SW 1271 (cell line): ENCODE measurements at regions not wholly inside any gene's neighbourhood (a gene's known extent, or its start where the extent isn't known, plus 50 kb on each side); places are given as distances from the start of the nearest gene placed in this dataset.

Experiments used
- DNase-seq, 2 experiments: peaks; one replicate each; lab custom pipeline; 2025; lab: John Stamatoyannopoulos, UW

DNA sequence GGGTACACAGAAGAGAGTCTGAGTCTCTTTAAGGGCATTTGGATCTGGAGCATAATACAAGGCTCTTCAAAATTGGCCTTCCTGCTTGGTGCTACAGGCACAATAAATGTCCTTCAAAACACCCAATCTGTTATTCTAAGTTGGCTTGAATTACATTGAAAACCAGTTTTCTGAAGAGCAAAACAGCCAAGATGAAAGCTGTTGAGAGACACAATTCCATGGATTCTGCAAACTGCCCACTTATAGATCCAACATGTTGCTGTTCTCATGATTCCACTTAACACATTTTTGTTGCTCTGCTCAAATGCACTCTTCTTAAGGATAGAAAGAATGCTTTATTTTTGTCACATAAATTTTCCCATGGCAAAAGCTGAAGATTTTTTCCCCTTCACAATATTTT lies 525.9 kb upstream of the CDH8 start:
- no peak for DNase-seq

GRCh38 chr16:62549875-62550274 lies 513.6 kb upstream of the CDH8 start:
- no peak for DNase-seq

GRCh38 chr16:62548095-62548494 lies 511.9 kb upstream of the CDH8 start:
- DNase-seq: no peak

- no peak for DNase-seq
Measured at GRCh38 chr16:62546701-62547100, 510.5 kb upstream of the CDH8 start.

DNA sequence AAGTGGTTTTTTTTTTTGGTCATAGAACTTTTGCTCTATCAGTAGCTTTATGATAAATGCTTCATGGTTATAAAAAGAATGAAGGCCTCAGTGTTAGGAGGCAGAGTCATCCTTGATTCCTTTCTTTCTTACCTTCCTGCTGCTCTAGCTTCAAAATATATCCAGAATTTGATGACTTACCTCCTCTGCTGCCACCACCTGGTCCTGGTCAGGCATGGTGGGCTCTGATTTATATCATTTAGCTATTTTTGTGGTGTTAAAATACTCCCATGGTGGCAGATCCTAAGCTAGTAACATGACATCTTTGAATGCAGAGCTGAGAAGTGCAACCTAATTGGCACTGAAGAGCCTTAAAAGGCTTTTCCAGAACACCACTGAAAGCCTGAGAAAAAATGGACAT lies 508.8 kb upstream of the CDH8 start:
- DNase-seq: no peak

GRCh38 chr16:62543516-62543915 lies 507.3 kb upstream of the CDH8 start:
- DNase-seq: no peak

GRCh38 chr16:62539657-62540056 lies 503.4 kb upstream of the CDH8 start:
- no peak for DNase-seq

DNA sequence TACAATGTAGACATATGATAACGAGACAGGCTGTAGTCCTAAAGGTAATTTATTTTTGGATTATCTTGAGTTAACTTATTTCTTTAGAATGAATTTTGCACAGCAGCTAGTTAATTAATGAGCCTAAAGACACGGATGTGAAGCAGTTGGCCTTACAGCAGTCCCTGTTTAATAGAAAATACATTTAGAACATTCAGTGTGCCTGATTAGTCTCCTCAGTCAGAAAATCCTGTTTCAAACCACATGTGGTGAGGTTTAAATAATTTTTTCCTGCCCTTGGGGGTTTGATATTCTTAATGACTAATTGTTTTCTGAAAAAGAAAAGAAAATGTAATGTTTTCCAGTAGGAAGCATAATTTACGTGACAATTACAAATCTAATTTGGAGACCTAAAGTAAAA lies 494.2 kb upstream of the CDH8 start:
- no peak for DNase-seq

DNA sequence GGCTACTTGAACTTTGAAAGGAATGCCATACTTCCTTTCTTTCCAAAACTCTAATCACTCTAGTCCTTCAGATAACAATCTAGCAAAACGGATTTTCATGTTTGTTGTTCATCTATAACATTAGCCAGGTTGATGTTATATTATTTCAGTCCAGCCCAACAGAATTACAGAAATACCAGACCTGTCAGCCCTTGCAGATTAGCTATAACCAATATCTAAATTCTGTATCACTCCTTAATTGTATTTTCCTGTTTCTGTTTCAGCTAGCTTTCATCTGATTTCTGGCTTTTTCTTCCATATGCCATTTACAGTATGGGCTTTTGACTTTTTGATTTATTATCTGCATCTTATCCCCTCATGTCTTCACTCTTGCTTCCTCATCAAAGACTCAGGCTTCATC lies 479.8 kb upstream of the CDH8 start:
- DNase-seq: no peak

- no peak for DNase-seq
Measured at GRCh38 chr16:62503073-62503472, 466.8 kb upstream of the CDH8 start.

DNA sequence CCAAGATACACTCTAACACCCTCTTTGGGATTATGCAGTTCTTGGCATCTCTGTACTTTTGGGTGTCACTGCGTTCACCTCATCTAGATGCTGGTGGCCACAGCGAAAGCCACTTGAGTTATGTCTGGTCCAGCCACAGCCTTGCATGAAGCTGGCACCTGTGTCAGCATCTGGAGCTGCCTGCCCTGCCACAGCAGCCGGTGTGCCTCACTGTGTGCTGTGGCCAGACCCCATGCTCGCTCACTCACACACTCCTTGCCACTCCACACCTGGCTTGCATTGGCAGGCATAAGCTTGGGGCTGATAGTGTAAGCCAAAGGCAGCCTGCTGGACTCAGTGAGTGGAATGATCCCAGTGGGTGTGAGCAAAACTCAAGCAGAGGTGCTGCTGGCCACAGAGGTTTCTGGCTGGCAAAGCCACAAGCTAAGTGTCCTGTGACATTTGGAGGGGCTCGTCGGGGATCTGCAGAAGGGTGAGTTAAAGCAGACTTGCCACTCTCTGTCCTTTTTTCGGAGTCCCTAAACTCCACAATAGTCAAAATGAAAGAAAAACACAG lies 442.7 kb upstream of the CDH8 start:
- DNase-seq: no peak

DNA sequence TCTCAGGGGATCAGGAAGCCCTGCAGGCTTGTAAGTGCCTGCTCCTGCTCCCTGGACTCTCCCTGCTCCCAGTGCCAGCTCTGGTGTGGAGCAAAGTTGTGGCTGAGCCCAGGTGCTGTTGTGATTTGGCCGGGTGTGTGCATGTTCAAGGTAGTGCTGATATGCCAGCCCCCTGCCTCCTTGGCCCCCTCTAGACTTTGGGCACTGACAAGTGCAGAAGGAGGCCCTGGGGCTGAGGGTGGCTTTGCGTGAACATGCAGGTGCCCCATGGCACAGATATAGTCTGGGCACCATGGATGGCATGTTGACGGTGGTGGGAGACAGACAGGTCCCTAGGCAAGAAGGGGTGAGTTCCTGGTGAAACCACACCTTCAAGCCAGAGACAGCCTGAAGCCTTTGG lies 441.6 kb upstream of the CDH8 start:
- no peak for DNase-seq

GRCh38 chr16:62475573-62475972 lies 439.3 kb upstream of the CDH8 start:
- DNase-seq: no peak

DNA sequence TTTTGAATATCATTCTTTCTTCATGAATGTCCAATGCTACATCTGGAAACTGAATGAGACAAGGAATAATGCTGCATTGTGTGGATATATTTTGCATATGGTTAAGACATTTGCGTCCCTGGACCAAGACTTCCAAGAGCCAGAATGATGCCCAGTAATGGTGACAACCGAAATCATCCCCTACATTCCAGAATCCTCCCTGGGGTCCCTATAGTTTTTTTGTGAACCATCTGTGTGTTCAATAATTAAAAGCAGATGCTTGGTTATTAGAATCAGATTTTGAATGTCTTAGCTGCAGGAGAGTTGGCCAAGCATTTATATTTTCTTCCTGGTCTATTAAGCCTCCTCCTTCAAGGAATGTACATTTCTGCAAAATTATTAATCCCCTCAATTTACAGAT lies 426.7 kb upstream of the CDH8 start:
- no peak for DNase-seq

DNA sequence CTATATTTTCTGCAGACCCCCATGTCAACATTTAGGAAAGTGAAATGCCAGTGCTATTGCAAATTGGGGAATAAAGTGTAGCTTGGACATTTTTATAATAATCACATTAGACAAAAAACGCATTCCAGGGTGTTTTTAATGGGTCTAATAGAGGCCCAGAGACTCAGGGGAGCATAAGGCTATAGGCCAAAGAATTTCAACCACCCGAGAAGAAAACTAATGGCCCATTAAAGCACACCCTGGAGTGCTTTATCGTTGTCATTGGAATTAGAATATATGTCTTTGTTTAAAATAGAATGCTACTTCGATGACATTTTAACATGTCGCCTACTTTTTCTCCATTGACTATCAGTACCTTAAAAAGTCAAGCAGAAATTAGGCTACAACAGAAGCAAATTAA lies 414.1 kb upstream of the CDH8 start:
- no peak for DNase-seq

DNA sequence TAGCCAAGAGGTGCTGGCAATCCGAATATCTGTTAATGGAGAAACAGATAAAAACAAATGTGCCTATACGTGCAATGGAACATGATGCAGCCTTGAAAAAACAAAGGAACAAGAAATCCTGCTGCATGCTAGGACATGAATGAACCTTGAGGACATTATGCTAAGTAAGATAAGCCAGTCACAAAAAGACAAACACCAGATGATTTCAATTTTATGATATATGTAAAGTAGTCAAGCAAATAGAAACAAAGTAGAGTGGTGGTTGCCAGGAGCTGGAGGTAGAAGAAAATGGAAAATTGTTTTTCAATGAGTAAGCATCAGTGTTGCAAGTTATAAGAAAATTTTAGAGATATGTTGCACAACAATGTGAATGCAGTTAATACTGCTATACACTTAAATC lies 409.7 kb upstream of the CDH8 start:
- no peak for DNase-seq

GRCh38 chr16:62424206-62424605 lies 388.0 kb upstream of the CDH8 start:
- DNase-seq: no peak

DNA sequence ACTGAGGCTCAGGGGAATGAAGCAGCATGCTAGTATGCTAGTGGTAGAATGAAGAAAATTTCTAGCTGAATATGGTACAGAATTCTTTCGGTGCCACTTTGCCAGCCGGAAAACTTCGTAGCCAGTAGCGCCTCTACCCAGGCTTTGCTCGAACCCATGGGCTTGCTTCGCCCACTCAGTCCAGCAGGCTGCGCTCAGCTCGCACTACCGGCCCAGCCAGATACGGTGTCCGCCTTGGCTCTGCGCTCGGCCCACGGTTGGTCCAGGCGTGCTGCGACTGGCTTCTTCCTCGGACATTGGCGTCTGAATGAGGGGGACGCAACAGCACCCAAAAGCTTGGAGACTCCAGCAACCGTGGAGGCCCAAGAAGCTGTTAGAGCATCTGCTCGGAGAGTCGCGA lies 372.5 kb upstream of the CDH8 start:
- no peak for DNase-seq

DNA sequence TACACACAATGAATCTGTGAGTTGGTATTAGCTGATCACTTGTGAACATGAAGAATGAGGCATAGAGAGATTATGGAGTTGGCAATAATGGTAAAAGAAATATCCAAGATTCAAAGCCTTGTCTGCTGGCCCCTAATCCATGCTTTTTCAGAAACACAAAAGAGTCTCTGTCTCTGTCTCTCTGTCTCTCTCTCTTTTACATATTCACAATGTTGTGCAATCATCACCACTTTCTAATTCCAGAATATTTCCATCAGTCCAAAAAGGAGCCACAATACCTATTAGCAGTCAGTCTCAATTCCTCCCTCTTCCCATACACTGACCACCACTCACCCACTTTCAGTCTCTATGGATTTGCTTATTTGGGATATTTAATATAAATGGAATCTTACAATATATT lies 370.1 kb upstream of the CDH8 start:
- DNase-seq: no peak

DNA sequence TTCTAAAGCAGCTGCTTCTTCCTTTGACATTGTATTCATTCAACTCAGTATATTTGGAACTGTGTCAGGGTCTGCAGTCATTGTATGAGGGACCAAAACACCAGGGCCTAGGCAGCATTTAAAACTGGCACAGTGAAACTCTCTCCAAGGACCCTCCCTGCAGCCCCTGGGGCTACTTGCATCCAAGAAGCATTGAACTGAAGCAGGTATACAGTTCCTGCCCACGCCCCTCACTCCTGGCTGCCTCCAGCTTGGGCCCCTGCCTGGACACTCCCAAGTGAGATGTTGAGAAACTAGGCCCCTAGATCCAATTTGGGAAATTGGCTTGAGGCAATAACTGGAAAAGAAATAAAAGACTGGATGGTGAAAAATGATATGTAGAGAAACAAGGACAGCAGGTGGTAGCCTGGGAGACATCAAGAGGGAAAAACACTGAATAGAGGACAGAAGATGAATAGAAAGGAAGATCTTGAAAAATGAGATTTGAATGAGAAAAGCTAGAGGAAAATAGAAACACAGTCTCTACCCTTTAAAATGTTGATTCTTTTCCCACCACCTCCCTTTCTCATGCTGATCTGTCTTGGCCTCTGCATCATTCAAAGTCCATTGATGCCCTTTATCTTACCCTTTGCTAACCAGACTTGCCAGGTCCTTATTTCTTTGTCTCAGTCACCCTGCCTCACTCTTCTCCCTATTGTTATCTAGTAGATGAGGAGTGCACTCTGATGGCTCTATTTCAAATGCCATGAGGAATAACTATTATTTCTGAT lies 368.8 kb upstream of the CDH8 start:
- DNase-seq: no peak

- no peak for DNase-seq
Measured at GRCh38 chr16:62392698-62393097, 356.5 kb upstream of the CDH8 start.

DNA sequence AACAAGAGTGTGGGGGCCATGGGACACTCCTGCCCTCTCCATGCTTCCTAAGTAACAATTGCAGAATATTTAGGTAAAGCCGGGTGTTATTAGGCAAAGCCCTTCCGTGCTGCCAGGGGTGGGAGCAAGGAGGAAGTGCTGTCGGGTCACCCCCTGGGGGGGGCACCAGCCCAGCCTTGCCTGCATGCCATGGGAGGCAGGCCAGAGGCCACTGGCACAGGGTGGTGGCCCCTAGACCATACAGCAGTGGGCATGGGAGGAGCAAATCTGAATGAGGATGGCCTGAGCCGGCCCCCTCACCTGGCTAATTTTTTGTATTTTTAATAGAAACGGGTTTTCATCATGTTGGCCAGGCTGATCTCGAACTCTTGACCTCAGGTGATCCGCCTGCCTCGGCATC lies 355.7 kb upstream of the CDH8 start:
- no peak for DNase-seq

GRCh38 chr16:62391134-62391533 lies 354.9 kb upstream of the CDH8 start:
- DNase-seq: no peak

- DNase-seq: no peak
Measured at GRCh38 chr16:62390214-62390613, 354.0 kb upstream of the CDH8 start.
